ENCODE measurements at regions not wholly inside any gene's neighbourhood (a gene's known extent, or its start where the extent isn't known, plus 50 kb on each side); places are given as distances from the start of the nearest gene placed in this dataset.

GRCh38 chr20:58020656-58021454 lies 207.6 kb downstream of the ANKRD60 start:
- no peak for TF ChIP-seq HDAC2 (IDR thresholded peaks at IDR 0.05)
- TF ChIP-seq CTCF (IDR thresholded peaks at IDR 0.05) = no peak
- TF ChIP-seq BCL3 (IDR thresholded peaks at IDR 0.05) = no peak
- TF ChIP-seq POLR2A (IDR thresholded peaks at IDR 0.05; ENCODE audit: low read length) = no peak
- TF ChIP-seq MAZ (IDR thresholded peaks at IDR 0.05; ENCODE audit: borderline replicate concordance, low read depth, low read length) = no peak
- TF ChIP-seq EP300 (IDR thresholded peaks at IDR 0.05) = no peak
- TF ChIP-seq HMGXB4 (CRISPR knock-in tag; IDR thresholded peaks at IDR 0.05; ENCODE audit: borderline replicate concordance) = no peak
- no peak for TF ChIP-seq USF2 (IDR thresholded peaks at IDR 0.05)

Measured in A549 (cell line).